ENCODE measurements at regions not wholly inside any gene's neighbourhood (a gene's known extent, or its start where the extent isn't known, plus 50 kb on each side); places are given as distances from the start of the nearest gene placed in this dataset.
"Not testable (repeated sequence)": the region's sequence is repeated elsewhere in the genome, so short reads cannot be mapped to it uniquely, and the experiment has no call there.

GRCh38 chr6:140147825-140148814 lies 773.7 kb upstream of the CITED2 start:
- H3K27me3 Mint-ChIP-seq; intact Hi-C loops (cut with DNase I, micrococcal nuclease); H3K9me3 Mint-ChIP-seq (ENCODE audit: low read depth); H3K36me3 Mint-ChIP-seq (ENCODE audit: low read depth); H3K4me1 Mint-ChIP-seq; DNase-seq; ATAC-seq; H3K27ac Mint-ChIP-seq; H3K4me3 Mint-ChIP-seq; POLR2A ChIA-PET: not testable (repeated sequence)
- CTCF ChIA-PET, result interaction anchor here (0.8 kb wide), 1 partner anchor 37 kb away, joined by 3 read pairs; no protein-coding TSS in a partner anchor

- Mint-ChIP-seq H3K9me3 (ENCODE audit: low read depth) (no peaks in the 10 kb centered on the region), H3K27me3 (no peaks in the 10 kb centered on the region), H3K36me3 (ENCODE audit: low read depth) (no peaks in the 10 kb centered on the region), H3K4me1 (no peaks in the 10 kb centered on the region), H3K4me3 (no peak overlapping the region), H3K27ac (no peak overlapping the region)
- no peak for ATAC-seq
- no peak for DNase-seq
- intact Hi-C loops (cut with DNase I, micrococcal nuclease), result no loop called here
- CTCF ChIA-PET, result no interaction called here
- POLR2A ChIA-PET, result no interaction called here
Observed at GRCh38 chr6:140140891-140141290, 766.4 kb upstream of the CITED2 start.

DNA sequence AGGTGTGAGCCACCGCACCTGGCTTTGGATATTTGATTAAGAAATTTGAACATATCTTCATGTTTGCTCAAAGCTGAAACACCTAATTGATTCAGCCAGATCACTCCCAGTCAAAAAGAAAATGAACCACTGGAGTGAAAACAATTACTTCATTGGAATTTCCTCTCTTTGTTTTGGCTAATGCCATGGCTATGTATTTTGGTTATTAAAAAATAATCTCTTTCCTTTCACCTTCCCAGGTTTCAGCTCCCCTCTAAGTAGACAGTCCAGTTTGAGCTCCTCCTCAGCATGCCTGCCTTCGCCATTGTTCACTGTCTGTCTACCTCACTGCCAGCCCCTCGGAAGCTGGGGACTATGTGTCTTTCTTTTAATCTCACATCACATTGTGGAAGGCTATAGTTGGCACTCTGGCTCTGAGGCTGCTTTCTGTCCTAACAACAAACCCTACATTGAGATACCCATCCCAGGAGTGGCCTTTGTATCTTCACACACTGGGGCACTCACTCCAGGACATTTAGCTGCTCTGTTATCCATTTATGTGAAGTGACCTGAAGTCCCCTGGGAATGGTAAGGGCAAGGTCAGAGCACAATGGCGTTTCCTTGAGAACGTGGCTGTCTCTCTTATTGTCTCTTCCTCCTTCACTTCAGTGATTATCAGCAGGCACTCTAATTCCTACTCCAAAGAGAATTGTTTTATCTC lies 764.0 kb upstream of the CITED2 start:
- Mint-ChIP-seq H3K27me3 (no peaks in the 10 kb centered on the region), H3K9me3 (ENCODE audit: low read depth) (no peaks in the 10 kb centered on the region), H3K4me1 (no peaks in the 10 kb centered on the region), H3K4me3 (no peak overlapping the region), H3K27ac (no peak overlapping the region), H3K36me3 (ENCODE audit: low read depth) (no peaks in the 10 kb centered on the region)
- ATAC-seq, result no peak
- ChIA-PET POLR2A (no interaction called here), CTCF (no interaction called here)
- DNase-seq, result no peak
- intact Hi-C loops (cut with DNase I, micrococcal nuclease), result no loop called here

DNA sequence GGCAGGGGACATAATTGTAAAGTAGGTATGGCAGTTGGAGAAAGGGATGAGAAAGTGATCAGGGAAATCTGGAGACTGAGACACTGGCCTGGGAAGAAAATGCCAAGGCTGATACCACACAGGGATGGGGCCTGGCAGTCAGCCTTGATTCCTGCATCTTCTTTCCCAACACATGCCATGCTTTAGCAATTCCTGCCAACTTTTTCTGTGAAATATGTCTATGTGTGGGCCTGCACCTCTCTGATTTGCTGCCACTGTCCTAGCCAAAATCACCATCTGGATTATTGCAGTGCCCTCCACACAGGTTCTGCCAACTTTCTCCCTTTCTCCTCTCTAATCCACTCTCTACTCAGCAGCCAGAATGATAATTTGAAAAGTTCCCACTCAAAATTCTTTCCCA lies 759.8 kb upstream of the CITED2 start:
- no peaks in the 10 kb centered on the region for H3K27me3 Mint-ChIP-seq
- ATAC-seq (no peak), DNase-seq (no peak)
- no peaks in the 10 kb centered on the region for H3K4me1 Mint-ChIP-seq
- no peaks in the 10 kb centered on the region for H3K36me3 Mint-ChIP-seq (ENCODE audit: low read depth)
- ChIA-PET POLR2A (no interaction called here), CTCF (no interaction called here)
- no peak overlapping the region for H3K27ac Mint-ChIP-seq
- intact Hi-C loops (cut with DNase I, micrococcal nuclease), result no loop called here
- H3K4me3 Mint-ChIP-seq, result no peak overlapping the region
- H3K9me3 Mint-ChIP-seq (ENCODE audit: low read depth), result peaks cover 9% of the 10 kb centered on the region

- H3K9me3 Mint-ChIP-seq (ENCODE audit: low read depth), result peaks cover 14% of the 10 kb centered on the region
- H3K27ac Mint-ChIP-seq, result no peak overlapping the region
- POLR2A ChIA-PET, result no interaction called here
- DNase-seq (no peak), ATAC-seq (no peak)
- no peak overlapping the region for H3K4me3 Mint-ChIP-seq
- H3K4me1 Mint-ChIP-seq, result no peaks in the 10 kb centered on the region
- H3K36me3 Mint-ChIP-seq (ENCODE audit: low read depth), result peaks cover 2% of the 10 kb centered on the region
- intact Hi-C loops (cut with DNase I, micrococcal nuclease), result no loop called here
- H3K27me3 Mint-ChIP-seq, result no peaks in the 10 kb centered on the region
- CTCF ChIA-PET, result no interaction called here
Observed at GRCh38 chr6:140130074-140130473, 755.6 kb upstream of the CITED2 start.

- H3K4me3 Mint-ChIP-seq, result no peak overlapping the region
- peaks cover 2% of the 10 kb centered on the region for H3K36me3 Mint-ChIP-seq (ENCODE audit: low read depth)
- POLR2A ChIA-PET, result no interaction called here
- ATAC-seq, result no peak
- peaks cover 2% of the 10 kb centered on the region for H3K27me3 Mint-ChIP-seq
- no peaks in the 10 kb centered on the region for H3K4me1 Mint-ChIP-seq
- peaks cover 7% of the 10 kb centered on the region for H3K9me3 Mint-ChIP-seq (ENCODE audit: low read depth)
- CTCF ChIA-PET, result interaction anchor here (0.7 kb wide), 1 partner anchor 499 kb away, joined by 3 read pairs; no protein-coding TSS in a partner anchor
- DNase-seq, result no peak
- H3K27ac Mint-ChIP-seq, result no peak overlapping the region
- intact Hi-C loops (cut with DNase I, micrococcal nuclease), result no loop called here
Observed at GRCh38 chr6:140124498-140124897, 750.0 kb upstream of the CITED2 start.

DNA sequence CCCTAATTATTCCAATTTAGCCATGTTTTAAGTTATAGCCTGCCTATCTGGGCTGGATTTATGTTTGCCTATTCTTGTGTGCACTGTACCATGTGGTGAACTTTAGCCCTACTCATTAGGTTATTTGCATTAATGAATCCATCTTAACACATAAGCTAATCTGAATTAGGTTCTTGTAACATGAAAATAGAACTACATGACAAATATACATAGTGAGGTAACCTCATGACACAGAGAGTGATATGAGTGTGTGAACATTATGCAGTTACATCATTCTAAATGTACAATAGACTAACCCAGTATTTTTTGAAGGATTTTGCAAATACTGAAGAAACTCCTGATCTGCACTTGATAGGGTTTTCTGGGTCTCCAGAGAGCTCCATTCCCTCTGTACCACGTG lies 733.7 kb upstream of the CITED2 start:
- DNase-seq (no peak), ATAC-seq (no peak)
- H3K4me3 Mint-ChIP-seq, result no peak overlapping the region
- ChIA-PET CTCF (no interaction called here), POLR2A (no interaction called here)
- no peak overlapping the region for H3K27ac Mint-ChIP-seq
- intact Hi-C loops (cut with DNase I, micrococcal nuclease), result no loop called here
- H3K27me3 Mint-ChIP-seq, result peaks cover 8% of the 10 kb centered on the region
- H3K4me1 Mint-ChIP-seq, result no peaks in the 10 kb centered on the region
- H3K36me3 Mint-ChIP-seq (ENCODE audit: low read depth), result no peaks in the 10 kb centered on the region
- H3K9me3 Mint-ChIP-seq (ENCODE audit: low read depth), result no peaks in the 10 kb centered on the region

DNA sequence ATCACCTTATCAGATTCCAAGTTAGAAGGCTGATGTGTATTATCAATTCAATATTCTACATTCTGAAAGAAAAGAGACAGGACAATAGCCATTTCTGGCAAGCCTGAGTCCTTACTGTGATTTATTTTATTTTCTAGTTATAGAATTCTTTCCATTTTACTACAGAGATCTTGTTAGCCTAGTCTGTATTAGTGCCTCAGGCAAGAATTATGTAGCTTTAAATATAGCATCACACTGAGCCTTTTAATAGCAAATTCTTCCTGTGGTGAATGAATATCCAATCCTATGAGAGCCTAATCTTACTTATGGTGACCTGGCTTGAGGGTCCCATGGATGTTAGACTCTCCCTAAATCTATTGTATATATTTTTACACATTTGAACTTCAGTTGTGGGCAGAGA lies 732.8 kb upstream of the CITED2 start:
- no peak for DNase-seq
- no peak for ATAC-seq
- H3K27me3 Mint-ChIP-seq, result peaks cover 7% of the 10 kb centered on the region
- H3K4me1 Mint-ChIP-seq, result no peaks in the 10 kb centered on the region
- CTCF ChIA-PET, result no interaction called here
- POLR2A ChIA-PET, result no interaction called here
- intact Hi-C loops (cut with DNase I, micrococcal nuclease), result no loop called here
- no peak overlapping the region for H3K4me3 Mint-ChIP-seq
- H3K36me3 Mint-ChIP-seq (ENCODE audit: low read depth), result no peaks in the 10 kb centered on the region
- H3K27ac Mint-ChIP-seq, result no peak overlapping the region
- H3K9me3 Mint-ChIP-seq (ENCODE audit: low read depth), result no peaks in the 10 kb centered on the region

DNA sequence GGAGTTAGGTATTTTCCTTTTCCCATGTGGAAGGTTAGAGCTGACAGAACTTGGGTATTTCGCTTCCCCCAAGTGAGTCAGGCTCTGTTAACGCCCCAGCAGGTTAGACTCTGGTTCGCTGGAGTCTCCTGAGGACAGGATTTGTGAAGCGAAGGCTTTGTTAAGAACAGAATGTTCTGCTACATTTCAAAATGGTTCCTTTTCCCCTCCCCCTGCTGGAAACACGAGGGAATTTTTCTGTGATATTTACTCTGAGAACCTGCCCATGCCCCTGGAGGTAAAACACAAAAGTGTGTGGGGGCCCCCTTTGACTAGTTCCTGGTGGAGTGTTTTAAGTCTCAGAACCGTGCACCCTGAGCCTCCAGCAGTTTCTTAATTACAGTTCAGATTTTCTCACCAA lies 731.4 kb upstream of the CITED2 start:
- intact Hi-C loops (cut with DNase I, micrococcal nuclease), result no loop called here
- DNase-seq (no peak), ATAC-seq (no peak)
- H3K9me3 Mint-ChIP-seq (ENCODE audit: low read depth), result no peaks in the 10 kb centered on the region
- H3K36me3 Mint-ChIP-seq (ENCODE audit: low read depth), result no peaks in the 10 kb centered on the region
- H3K27ac Mint-ChIP-seq, result no peak overlapping the region
- ChIA-PET POLR2A (no interaction called here), CTCF (no interaction called here)
- H3K4me3 Mint-ChIP-seq, result no peak overlapping the region
- H3K27me3 Mint-ChIP-seq, result peaks cover 2% of the 10 kb centered on the region
- H3K4me1 Mint-ChIP-seq, result no peaks in the 10 kb centered on the region

DNA sequence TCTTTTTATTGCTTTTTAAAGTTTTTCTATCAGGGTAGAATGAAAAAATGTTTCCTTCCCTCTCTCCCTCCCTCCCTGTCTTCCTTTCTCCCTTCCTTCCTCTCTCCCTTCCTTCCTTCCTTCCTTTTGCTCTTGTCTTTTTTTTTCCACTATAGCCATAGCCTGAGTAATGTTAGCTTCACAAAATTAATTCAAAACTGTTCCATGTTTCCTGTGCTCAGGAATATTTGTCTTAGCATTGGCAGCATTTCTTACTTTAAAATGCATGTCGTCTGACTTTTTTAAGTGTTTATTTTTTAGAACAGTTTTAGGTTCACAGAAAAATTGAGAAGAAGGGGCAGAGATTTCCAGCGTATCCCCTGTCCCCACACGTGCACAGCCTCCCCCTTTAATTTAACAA lies 730.8 kb upstream of the CITED2 start:
- no peak for DNase-seq
- POLR2A ChIA-PET, result no interaction called here
- intact Hi-C loops (cut with DNase I, micrococcal nuclease), result no loop called here
- Mint-ChIP-seq H3K4me1 (no peaks in the 10 kb centered on the region), H3K9me3 (ENCODE audit: low read depth) (no peaks in the 10 kb centered on the region), H3K27ac (no peak overlapping the region), H3K4me3 (no peak overlapping the region), H3K27me3 (no peaks in the 10 kb centered on the region), H3K36me3 (ENCODE audit: low read depth) (no peaks in the 10 kb centered on the region)
- ATAC-seq, result no peak
- CTCF ChIA-PET, result no interaction called here

DNA sequence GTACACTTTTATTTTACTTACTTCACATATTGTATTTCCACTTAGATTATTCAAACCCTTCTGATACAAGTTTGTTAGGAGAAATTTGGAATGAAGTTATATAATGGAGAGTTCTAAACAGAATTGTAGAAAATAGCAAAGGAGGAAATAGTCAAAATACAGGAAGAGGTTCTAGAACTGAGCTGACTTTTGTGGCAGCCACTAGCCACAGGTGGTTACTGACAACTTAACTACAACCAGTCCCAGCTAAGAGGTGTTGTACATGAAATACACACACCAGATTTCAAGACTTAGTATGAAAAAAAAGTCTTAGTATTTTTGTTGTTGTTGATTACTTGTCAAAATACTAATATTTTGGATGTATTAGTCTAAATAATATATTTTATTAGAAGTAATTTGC lies 727.4 kb upstream of the CITED2 start:
- ATAC-seq (no peak), DNase-seq (no peak)
- ChIA-PET POLR2A (no interaction called here), CTCF (interaction anchor here (0.7 kb wide), 1 partner anchor 264 kb away, joined by 3 read pairs; no protein-coding TSS in a partner anchor)
- Mint-ChIP-seq H3K4me3 (no peak overlapping the region), H3K36me3 (ENCODE audit: low read depth) (no peaks in the 10 kb centered on the region), H3K27me3 (no peaks in the 10 kb centered on the region), H3K27ac (no peak overlapping the region), H3K9me3 (ENCODE audit: low read depth) (no peaks in the 10 kb centered on the region), H3K4me1 (no peaks in the 10 kb centered on the region)
- intact Hi-C loops (cut with DNase I, micrococcal nuclease), result no loop called here

GRCh38 chr6:140101367-140101766 lies 726.9 kb upstream of the CITED2 start:
- no peak overlapping the region for H3K4me3 Mint-ChIP-seq
- ATAC-seq (no peak), DNase-seq (no peak)
- ChIA-PET POLR2A (no interaction called here), CTCF (no interaction called here)
- H3K27me3 Mint-ChIP-seq, result no peaks in the 10 kb centered on the region
- H3K9me3 Mint-ChIP-seq (ENCODE audit: low read depth), result no peaks in the 10 kb centered on the region
- H3K4me1 Mint-ChIP-seq, result no peaks in the 10 kb centered on the region
- H3K27ac Mint-ChIP-seq, result no peak overlapping the region
- no peaks in the 10 kb centered on the region for H3K36me3 Mint-ChIP-seq (ENCODE audit: low read depth)
- intact Hi-C loops (cut with DNase I, micrococcal nuclease), result no loop called here
